HUDEP-2 (cell line): ENCODE measurements at regions not wholly inside any gene's neighbourhood (a gene's known extent, or its start where the extent isn't known, plus 50 kb on each side); places are given as distances from the start of the nearest gene placed in this dataset.

Source experiments
- DNase-seq, 76 experiments: peaks; one replicate each; lab custom pipeline; 2025; ENCODE audit not compliant: unreplicated experiment in 76 of 76; lab: John Stamatoyannopoulos, UW

- DNase-seq: no peak
These were observed 62.7 kb upstream of the RUNX3 start for GRCh38 chr1:24992761-24993211.

GRCh38 chr1:24992124-24992760 lies 62.2 kb upstream of the RUNX3 start:
- DNase-seq: no peak

- DNase-seq: no peak
These were observed 61.6 kb upstream of the RUNX3 start for GRCh38 chr1:24991697-24992096.

GRCh38 chr1:24990779-24991641 lies 60.9 kb upstream of the RUNX3 start:
- no peak for DNase-seq

- no peak for DNase-seq
These were observed 60.1 kb upstream of the RUNX3 start for GRCh38 chr1:24990136-24990535.

GRCh38 chr1:24989082-24989481 lies 59.0 kb upstream of the RUNX3 start:
- no peak for DNase-seq

GRCh38 chr1:24988558-24988912 lies 58.5 kb upstream of the RUNX3 start:
- DNase-seq: no peak

GRCh38 chr1:24987875-24988557 lies 57.9 kb upstream of the RUNX3 start:
- no peak for DNase-seq

GRCh38 chr1:24987424-24987823 lies 57.3 kb upstream of the RUNX3 start:
- DNase-seq: no peak

- DNase-seq: no peak
These were observed 56.4 kb upstream of the RUNX3 start for GRCh38 chr1:24986372-24986965.

GRCh38 chr1:24985737-24986136 lies 55.7 kb upstream of the RUNX3 start:
- DNase-seq: no peak

- DNase-seq: no peak
These were observed 54.9 kb upstream of the RUNX3 start for GRCh38 chr1:24984800-24985522.

- DNase-seq: no peak
These were observed 54.2 kb upstream of the RUNX3 start for GRCh38 chr1:24984300-24984699.

- DNase-seq: no peak
These were observed 53.1 kb upstream of the RUNX3 start for GRCh38 chr1:24983006-24983680.

- no peak for DNase-seq
These were observed 51.5 kb upstream of the RUNX3 start for GRCh38 chr1:24981631-24982005.

GRCh38 chr1:24980836-24981630 lies 51.0 kb upstream of the RUNX3 start:
- no peak for DNase-seq
